HCT116 (cell line): ENCODE measurements at regions not wholly inside any gene's neighbourhood (a gene's known extent, or its start where the extent isn't known, plus 50 kb on each side); places are given as distances from the start of the nearest gene placed in this dataset.
A peak's percentile ranks its signal among the peaks of the same experiment; 100 is the strongest.

Source experiments
- EZH2 ChIP-seq: fragments of 200-600 bp; sonication (generic); IDR thresholded peaks from 2 replicates; pipeline ENCODE4 v1.6.1; 2017; ENCODE audit warnings: antibody characterized with exemption, mixed run types
- FOSL1 ChIP-seq: IDR thresholded peaks from 2 replicates; pipeline ENCODE4 v1.6.1; 2012; ENCODE audit warnings: low read depth
- POLR2A ChIP-seq: IDR thresholded peaks from 2 replicates; pipeline ENCODE4 v1.7.0; 2011; ENCODE audit warnings: borderline replicate concordance; ENCODE audit not compliant: insufficient read depth, insufficient read length; ENCODE audit errors: extremely low read depth
- POLR2AphosphoS5 ChIP-seq: IDR thresholded peaks from 2 replicates; pipeline ENCODE4 v1.6.1; 2011; ENCODE audit warnings: mild to moderate bottlenecking, low read depth, low read length, moderate library complexity
- SIN3A ChIP-seq: IDR thresholded peaks from 2 replicates; pipeline ENCODE4 v1.6.1; 2012; ENCODE audit warnings: low read depth
- SP1 ChIP-seq: IDR thresholded peaks from 2 replicates; pipeline ENCODE4 v1.6.1; 2012; ENCODE audit warnings: low read depth
- SRF ChIP-seq: IDR thresholded peaks from 2 replicates; pipeline ENCODE4 v1.6.1; 2012; ENCODE audit warnings: low read depth
- ZFX ChIP-seq: fragments of 450-650 bp; IDR thresholded peaks from 2 replicates; pipeline ENCODE4 v1.6.1; 2017
- TF ChIP-seq, protein P1 (sequence below): IDR thresholded peaks from 2 replicates; pipeline ENCODE4 v1.6.1; 2012; ENCODE audit warnings: low read depth
- TF ChIP-seq, protein P2 (sequence below): IDR thresholded peaks from 2 replicates; pipeline ENCODE4 v1.6.1; 2012
- TF ChIP-seq, protein P3 (sequence below), 3 experiments: fragments of 200-600 bp in 1 of 3; sonication (generic) in 1 of 3; IDR thresholded peaks in 2 of 3; conservative IDR thresholded peaks in 1 of 3; 2 replicates each; pipeline ENCODE4 v1.5.1; 2012 to 2017; ENCODE audit warnings: low read depth in 2 of 3, low read length in 2 of 3, antibody characterized with exemption in 1 of 3, borderline replicate concordance in 1 of 3, control low read depth in 1 of 3, mild to moderate bottlenecking in 1 of 3, mixed read lengths in 1 of 3, mixed run types in 1 of 3, moderate library complexity in 1 of 3; ENCODE audit not compliant: insufficient read depth in 1 of 3
- TF ChIP-seq, protein P4 (sequence below): IDR thresholded peaks from 2 replicates; pipeline ENCODE4 v1.6.1; 2012

DNA sequence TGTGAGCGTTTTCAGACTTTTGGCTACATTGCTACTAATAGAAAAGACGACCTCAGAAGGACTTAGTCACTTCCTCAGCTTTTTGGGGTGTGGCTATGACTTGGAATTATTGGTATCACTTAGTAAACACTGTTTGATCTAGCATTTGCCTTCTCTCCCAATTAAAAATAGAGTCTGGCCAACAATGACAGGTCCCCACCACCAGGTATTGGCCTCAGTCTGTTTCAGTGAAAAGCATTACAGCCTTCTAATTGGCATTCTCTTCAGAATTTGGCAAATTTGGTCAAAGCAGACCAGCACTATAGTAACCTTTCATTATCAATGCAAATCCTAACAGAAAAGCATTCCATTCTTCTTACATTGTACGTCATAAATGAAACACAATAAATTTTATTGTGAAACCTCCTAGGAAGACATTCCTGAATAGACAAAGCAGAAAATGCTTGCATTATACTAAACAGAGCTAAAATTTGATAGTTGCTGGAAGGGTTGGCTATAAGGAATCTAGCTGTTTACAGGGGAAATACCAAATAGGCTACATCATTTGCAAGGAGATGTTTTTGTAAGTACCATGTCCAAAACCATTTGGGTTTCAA lies 613.9 kb downstream of the IRS1 start (continued):
- TF ChIP-seq, protein P1, sequence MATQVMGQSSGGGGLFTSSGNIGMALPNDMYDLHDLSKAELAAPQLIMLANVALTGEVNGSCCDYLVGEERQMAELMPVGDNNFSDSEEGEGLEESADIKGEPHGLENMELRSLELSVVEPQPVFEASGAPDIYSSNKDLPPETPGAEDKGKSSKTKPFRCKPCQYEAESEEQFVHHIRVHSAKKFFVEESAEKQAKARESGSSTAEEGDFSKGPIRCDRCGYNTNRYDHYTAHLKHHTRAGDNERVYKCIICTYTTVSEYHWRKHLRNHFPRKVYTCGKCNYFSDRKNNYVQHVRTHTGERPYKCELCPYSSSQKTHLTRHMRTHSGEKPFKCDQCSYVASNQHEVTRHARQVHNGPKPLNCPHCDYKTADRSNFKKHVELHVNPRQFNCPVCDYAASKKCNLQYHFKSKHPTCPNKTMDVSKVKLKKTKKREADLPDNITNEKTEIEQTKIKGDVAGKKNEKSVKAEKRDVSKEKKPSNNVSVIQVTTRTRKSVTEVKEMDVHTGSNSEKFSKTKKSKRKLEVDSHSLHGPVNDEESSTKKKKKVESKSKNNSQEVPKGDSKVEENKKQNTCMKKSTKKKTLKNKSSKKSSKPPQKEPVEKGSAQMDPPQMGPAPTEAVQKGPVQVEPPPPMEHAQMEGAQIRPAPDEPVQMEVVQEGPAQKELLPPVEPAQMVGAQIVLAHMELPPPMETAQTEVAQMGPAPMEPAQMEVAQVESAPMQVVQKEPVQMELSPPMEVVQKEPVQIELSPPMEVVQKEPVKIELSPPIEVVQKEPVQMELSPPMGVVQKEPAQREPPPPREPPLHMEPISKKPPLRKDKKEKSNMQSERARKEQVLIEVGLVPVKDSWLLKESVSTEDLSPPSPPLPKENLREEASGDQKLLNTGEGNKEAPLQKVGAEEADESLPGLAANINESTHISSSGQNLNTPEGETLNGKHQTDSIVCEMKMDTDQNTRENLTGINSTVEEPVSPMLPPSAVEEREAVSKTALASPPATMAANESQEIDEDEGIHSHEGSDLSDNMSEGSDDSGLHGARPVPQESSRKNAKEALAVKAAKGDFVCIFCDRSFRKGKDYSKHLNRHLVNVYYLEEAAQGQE, result no peak
- TF ChIP-seq, protein P2, sequence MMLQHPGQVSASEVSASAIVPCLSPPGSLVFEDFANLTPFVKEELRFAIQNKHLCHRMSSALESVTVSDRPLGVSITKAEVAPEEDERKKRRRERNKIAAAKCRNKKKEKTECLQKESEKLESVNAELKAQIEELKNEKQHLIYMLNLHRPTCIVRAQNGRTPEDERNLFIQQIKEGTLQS, result no peak
- TF ChIP-seq ZFX (no peak), SRF (peak; percentile 53), FOSL1 (peak; percentile 78), POLR2AphosphoS5 (peak; percentile 57; the same call in 1 of the 2 replicates), EZH2 (no peak), SIN3A (peak; percentile 63), SP1 (peak; percentile 95), POLR2A (no peak)
- TF ChIP-seq, protein P3, sequence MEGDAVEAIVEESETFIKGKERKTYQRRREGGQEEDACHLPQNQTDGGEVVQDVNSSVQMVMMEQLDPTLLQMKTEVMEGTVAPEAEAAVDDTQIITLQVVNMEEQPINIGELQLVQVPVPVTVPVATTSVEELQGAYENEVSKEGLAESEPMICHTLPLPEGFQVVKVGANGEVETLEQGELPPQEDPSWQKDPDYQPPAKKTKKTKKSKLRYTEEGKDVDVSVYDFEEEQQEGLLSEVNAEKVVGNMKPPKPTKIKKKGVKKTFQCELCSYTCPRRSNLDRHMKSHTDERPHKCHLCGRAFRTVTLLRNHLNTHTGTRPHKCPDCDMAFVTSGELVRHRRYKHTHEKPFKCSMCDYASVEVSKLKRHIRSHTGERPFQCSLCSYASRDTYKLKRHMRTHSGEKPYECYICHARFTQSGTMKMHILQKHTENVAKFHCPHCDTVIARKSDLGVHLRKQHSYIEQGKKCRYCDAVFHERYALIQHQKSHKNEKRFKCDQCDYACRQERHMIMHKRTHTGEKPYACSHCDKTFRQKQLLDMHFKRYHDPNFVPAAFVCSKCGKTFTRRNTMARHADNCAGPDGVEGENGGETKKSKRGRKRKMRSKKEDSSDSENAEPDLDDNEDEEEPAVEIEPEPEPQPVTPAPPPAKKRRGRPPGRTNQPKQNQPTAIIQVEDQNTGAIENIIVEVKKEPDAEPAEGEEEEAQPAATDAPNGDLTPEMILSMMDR (IDR thresholded peaks at IDR 0.05 in 2 of 3, conservative IDR thresholded peaks at IDR 0.05 in 1 of 3; ENCODE audit: borderline replicate concordance in 1 of 3, insufficient read depth in 1 of 3, low read depth in 2 of 3, low read length in 2 of 3), result peak in 1 of 3 experiments; percentile 14; a peak in 2 of 6 replicates
- TF ChIP-seq, protein P4, sequence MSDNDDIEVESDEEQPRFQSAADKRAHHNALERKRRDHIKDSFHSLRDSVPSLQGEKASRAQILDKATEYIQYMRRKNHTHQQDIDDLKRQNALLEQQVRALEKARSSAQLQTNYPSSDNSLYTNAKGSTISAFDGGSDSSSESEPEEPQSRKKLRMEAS, result 0 out of 2 replicates have a peak, but pooled peaks have one; percentile 32
